ENCODE measurements at regions not wholly inside any gene's neighbourhood (a gene's known extent, or its start where the extent isn't known, plus 50 kb on each side); places are given as distances from the start of the nearest gene placed in this dataset.

- no peaks in the 10 kb centered on the region for H3K9me3 Mint-ChIP-seq
- H3K27ac Mint-ChIP-seq = no peak overlapping the region
- H3K4me3 Mint-ChIP-seq = no peak overlapping the region
- H3K36me3 Mint-ChIP-seq = no peaks in the 10 kb centered on the region
- peaks cover 19% of the 10 kb centered on the region for H3K4me1 Mint-ChIP-seq
- H3K27me3 Mint-ChIP-seq (ENCODE audit: low read depth) = no peaks in the 10 kb centered on the region
- DNase-seq (ENCODE audit: low spot score) = no peak
- ChIA-PET CTCF (no interaction called here), POLR2A (interaction anchor here (0.6 kb wide), 1 partner anchor 10 kb away, joined by 6 read pairs; no protein-coding TSS in a partner anchor)
- TF ChIP-seq MLX (CRISPR knock-in tag; IDR thresholded peaks at IDR 0.05) (no peak), ELF4 (CRISPR knock-in tag; IDR thresholded peaks at IDR 0.05; ENCODE audit: low read depth) (no peak), AFF4 (CRISPR knock-in tag; IDR thresholded peaks at IDR 0.05; ENCODE audit: borderline replicate concordance) (no peak), SMAD3 (CRISPR knock-in tag; IDR thresholded peaks at IDR 0.05; ENCODE audit: borderline replicate concordance) (no peak), ATF3 (CRISPR knock-in tag; conservative IDR thresholded peaks at IDR 0.05) (no peak), NFE2L1 (CRISPR knock-in tag; IDR thresholded peaks at IDR 0.05) (no peak), ERG (CRISPR knock-in tag; IDR thresholded peaks at IDR 0.05) (no peak), FOXJ3 (CRISPR knock-in tag; IDR thresholded peaks at IDR 0.05; ENCODE audit: borderline replicate concordance) (no peak), KAT7 (CRISPR knock-in tag; IDR thresholded peaks at IDR 0.05; ENCODE audit: borderline replicate concordance) (no peak), ZBTB21 (CRISPR knock-in tag; IDR thresholded peaks at IDR 0.05; ENCODE audit: borderline replicate concordance) (no peak), NR1H2 (CRISPR knock-in tag; IDR thresholded peaks at IDR 0.05) (no peak), CTCF (IDR thresholded peaks at IDR 0.05) (no peak), ZNF423 (CRISPR knock-in tag; IDR thresholded peaks at IDR 0.05) (no peak), ZNF219 (CRISPR knock-in tag; IDR thresholded peaks at IDR 0.05; ENCODE audit: borderline replicate concordance) (no peak), FOXP4 (CRISPR knock-in tag; IDR thresholded peaks at IDR 0.05) (no peak), TP53 (CRISPR knock-in tag; IDR thresholded peaks at IDR 0.05) (no peak)
- ATAC-seq = no peak
Measured at GRCh38 chr17:71821511-71821910, 299.3 kb upstream of the SOX9 start.

- no peak overlapping the region for H3K27ac Mint-ChIP-seq
- H3K36me3 Mint-ChIP-seq = no peaks in the 10 kb centered on the region
- H3K9me3 Mint-ChIP-seq = no peaks in the 10 kb centered on the region
- ATAC-seq = no peak
- CTCF ChIA-PET = no interaction called here
- H3K27me3 Mint-ChIP-seq (ENCODE audit: low read depth) = no peaks in the 10 kb centered on the region
- no peak for DNase-seq (ENCODE audit: low spot score)
- TF ChIP-seq ZBTB43 (CRISPR knock-in tag; IDR thresholded peaks at IDR 0.05) (no peak), ESRRA (CRISPR knock-in tag; IDR thresholded peaks at IDR 0.05; ENCODE audit: borderline replicate concordance) (no peak), ZMAT4 (CRISPR knock-in tag; IDR thresholded peaks at IDR 0.05) (no peak)
- H3K4me3 Mint-ChIP-seq = no peak overlapping the region
- POLR2A ChIA-PET = no interaction called here
- peaks cover 47% of the 10 kb centered on the region for H3K4me1 Mint-ChIP-seq
Measured at GRCh38 chr17:71824671-71825070, 296.1 kb upstream of the SOX9 start.
